CD4-positive, alpha-beta memory T cell (primary cell): ENCODE measurements at regions not wholly inside any gene's neighbourhood (a gene's known extent, or its start where the extent isn't known, plus 50 kb on each side); places are given as distances from the start of the nearest gene placed in this dataset.

Experiments used
- CTCF ChIA-PET: fragments of 350-600 bp; sonication (Branson Sonifier 250); formaldehyde crosslinking; loops from one replicate; lab custom pipeline; 2021; ENCODE audit warnings: inconsistent platforms; ENCODE audit not compliant: partially characterized antibody; lab: Charles Lee
- POLR2A ChIA-PET: fragments of 350-600 bp; sonication (Branson Sonifier 250); formaldehyde crosslinking; loops from one replicate; lab custom pipeline; 2021; ENCODE audit not compliant: partially characterized antibody; lab: Charles Lee
- DNase-seq, 5 donors: peaks; one replicate each; pipeline versions ENCODE4 v3.0.0 to v3.0.0-alpha.2; 2020 to 2022; ENCODE audit warnings: mixed read lengths in 1 of 5
- H3K27ac ChIP-seq: one replicate; pipeline ENCODE4 v1.7.0; 2013; ENCODE audit warnings: low read depth, low read length
- H3K27me3 ChIP-seq: 2 replicates; pipeline ENCODE4 v1.7.0; 2013; ENCODE audit warnings: mild to moderate bottlenecking, low read length, moderate library complexity; ENCODE audit not compliant: insufficient read depth
- H3K36me3 ChIP-seq: 2 replicates; pipeline ENCODE4 v1.7.0; 2013; ENCODE audit warnings: mild to moderate bottlenecking, low read length, moderate library complexity; ENCODE audit not compliant: insufficient read depth
- H3K4me1 ChIP-seq: 2 replicates; pipeline ENCODE4 v1.7.0; 2013; ENCODE audit warnings: mild to moderate bottlenecking, low read length, moderate library complexity; ENCODE audit not compliant: insufficient read depth
- H3K4me3 ChIP-seq, 2 donors: one replicate each; pipeline ENCODE4 v1.7.0; 2013; ENCODE audit warnings: low read length in 2 of 2, mild to moderate bottlenecking in 1 of 2
- H3K9me3 ChIP-seq, 2 donors: one replicate each; pipeline ENCODE4 v1.7.0; 2013; ENCODE audit warnings: low read length in 2 of 2, control low read depth in 1 of 2; ENCODE audit not compliant: control insufficient read depth in 1 of 2
- H3K27ac Mint-ChIP-seq, 7 donors: one replicate each; pipeline ENCODE4 v1.8.0; 2020 to 2021; ENCODE audit warnings: mixed read lengths in 7 of 7, mild to moderate bottlenecking in 6 of 7, inconsistent platforms in 3 of 7, moderate library complexity in 3 of 7
- H3K27me3 Mint-ChIP-seq, 2 donors: one replicate each; pipeline ENCODE4 v1.8.0; 2020 to 2021; ENCODE audit warnings: mixed read lengths in 2 of 2
- H3K36me3 Mint-ChIP-seq, 2 donors: one replicate each; pipeline ENCODE4 v1.8.0; 2020 to 2021; ENCODE audit warnings: mixed read lengths in 2 of 2, inconsistent platforms in 1 of 2, mild to moderate bottlenecking in 1 of 2
- H3K4me1 Mint-ChIP-seq, 4 donors: one replicate each; pipeline ENCODE4 v1.8.0; 2020 to 2021; ENCODE audit warnings: mixed read lengths in 4 of 4, mild to moderate bottlenecking in 1 of 4
- H3K4me3 Mint-ChIP-seq, 8 donors: one replicate each; pipeline ENCODE4 v1.8.0; 2020 to 2021; ENCODE audit warnings: mixed read lengths in 8 of 8, mild to moderate bottlenecking in 7 of 8, moderate library complexity in 6 of 8, inconsistent platforms in 3 of 8
- H3K9me3 Mint-ChIP-seq, 8 donors: one replicate each; pipeline ENCODE4 v1.8.0; 2020 to 2021; ENCODE audit warnings: mixed read lengths in 8 of 8, mild to moderate bottlenecking in 5 of 8, inconsistent platforms in 3 of 8, moderate library complexity in 1 of 8
- intact Hi-C: fragments of 100-400 bp; cut with micrococcal nuclease; formaldehyde crosslinking; loops from one replicate; pipeline ENCODE4 v1.15.1; 2023

DNA sequence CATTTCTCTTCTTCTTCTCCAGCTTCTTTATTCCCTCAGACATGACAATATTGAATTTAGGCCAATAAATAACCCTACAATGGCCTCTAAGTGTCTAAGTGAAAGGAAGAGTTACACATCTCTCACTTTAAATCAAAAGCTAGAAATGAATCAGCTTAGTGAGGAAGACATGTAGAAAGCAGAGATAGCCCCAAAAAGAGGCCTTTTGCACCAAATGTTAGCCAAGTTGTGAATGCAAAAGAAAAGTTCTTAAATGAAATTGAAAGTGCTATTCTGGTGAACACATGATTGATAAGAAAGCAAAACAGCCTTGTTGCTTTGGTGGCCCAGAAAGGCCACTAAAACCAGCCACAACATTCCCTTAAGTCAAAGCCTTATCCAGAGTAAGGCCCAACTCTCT is 146.2 kb upstream of the HHIP start:
- no peaks in the 10 kb centered on the region for H3K36me3 ChIP-seq
- POLR2A ChIA-PET: no interaction called here

DNA sequence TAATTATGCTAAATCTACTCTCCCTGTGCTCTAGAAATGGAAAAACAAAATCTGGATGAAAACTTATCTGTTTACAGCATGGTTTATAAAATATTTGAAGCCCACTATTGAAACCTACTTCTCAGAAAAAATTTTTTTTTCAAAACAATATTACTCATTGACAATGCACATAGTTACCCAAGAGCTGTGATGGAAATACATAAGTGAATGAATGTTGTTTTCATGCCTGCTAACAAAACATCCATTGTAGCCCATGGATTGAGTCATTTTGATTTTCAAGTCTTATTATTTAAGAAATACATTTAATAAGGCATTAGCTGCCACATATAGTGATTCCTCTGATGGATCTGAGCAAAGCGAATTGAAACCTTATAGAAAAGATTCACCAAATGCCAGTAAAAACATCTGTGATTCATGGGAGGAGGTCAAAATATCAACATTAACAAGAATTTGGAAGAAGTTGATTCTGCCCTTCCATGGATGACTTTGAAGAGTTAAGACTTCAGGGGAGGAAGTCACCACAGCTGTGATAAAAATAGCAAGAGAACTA is 144.7 kb upstream of the HHIP start:
- no peak overlapping the region for H3K27ac Mint-ChIP-seq
- H3K27me3 ChIP-seq: no peaks in the 10 kb centered on the region
- intact Hi-C loops: no loop called here
- H3K4me1 ChIP-seq: no peaks in the 10 kb centered on the region
- peaks cover 0 to 2% of the 10 kb centered on the region in 2 donors for H3K27me3 Mint-ChIP-seq
- no peak overlapping the region for H3K4me3 ChIP-seq
- POLR2A ChIA-PET: no interaction called here
- no peaks in the 10 kb centered on the region for H3K9me3 ChIP-seq
- H3K36me3 Mint-ChIP-seq: no peaks in the 10 kb centered on the region
- DNase-seq: no peak
- no peaks in the 10 kb centered on the region for H3K4me1 Mint-ChIP-seq
- no peak overlapping the region for H3K27ac ChIP-seq
- H3K36me3 ChIP-seq: no peaks in the 10 kb centered on the region
- peaks cover 0 to 7% (median 0%) of the 10 kb centered on the region in 8 donors for H3K9me3 Mint-ChIP-seq
- CTCF ChIA-PET: no interaction called here
- no peak overlapping the region for H3K4me3 Mint-ChIP-seq

More for the DNA sequence above, 146.2 kb upstream of the HHIP start:
- Mint-ChIP-seq H3K27me3 (no peaks in the 10 kb centered on the region), H3K4me1 (no peaks in the 10 kb centered on the region), H3K36me3 (no peaks in the 10 kb centered on the region), H3K27ac (no peak overlapping the region), H3K9me3 (peaks cover 0 to 3% (median 0%) of the 10 kb centered on the region in 8 donors), H3K4me3 (no peak overlapping the region)
- Histone ChIP-seq H3K27me3 (no peaks in the 10 kb centered on the region), H3K27ac (no peak overlapping the region), H3K4me3 (no peak overlapping the region), H3K9me3 (no peaks in the 10 kb centered on the region), H3K4me1 (no peaks in the 10 kb centered on the region)
- CTCF ChIA-PET: no interaction called here
- intact Hi-C loops: no loop called here
- no peak for DNase-seq

DNA sequence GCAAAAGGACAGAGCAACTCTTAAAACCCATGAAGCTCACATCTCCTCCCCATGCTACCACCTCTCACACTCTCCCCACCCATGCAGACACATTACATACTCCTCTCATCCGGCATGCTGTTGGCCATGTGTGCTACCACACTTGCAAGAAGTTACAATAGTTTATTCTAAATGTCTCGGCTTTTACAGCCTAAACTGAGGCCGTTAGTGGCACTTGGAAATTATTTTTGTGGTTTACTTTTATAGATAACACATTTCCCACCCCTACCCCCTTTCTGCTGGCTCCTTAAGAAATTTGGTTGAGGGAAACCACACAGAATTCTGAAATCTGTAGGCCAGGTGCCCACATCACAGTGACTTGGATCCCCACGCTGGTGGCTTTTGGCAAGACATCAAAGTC is 141.1 kb upstream of the HHIP start:
- POLR2A ChIA-PET: no interaction called here

DNA sequence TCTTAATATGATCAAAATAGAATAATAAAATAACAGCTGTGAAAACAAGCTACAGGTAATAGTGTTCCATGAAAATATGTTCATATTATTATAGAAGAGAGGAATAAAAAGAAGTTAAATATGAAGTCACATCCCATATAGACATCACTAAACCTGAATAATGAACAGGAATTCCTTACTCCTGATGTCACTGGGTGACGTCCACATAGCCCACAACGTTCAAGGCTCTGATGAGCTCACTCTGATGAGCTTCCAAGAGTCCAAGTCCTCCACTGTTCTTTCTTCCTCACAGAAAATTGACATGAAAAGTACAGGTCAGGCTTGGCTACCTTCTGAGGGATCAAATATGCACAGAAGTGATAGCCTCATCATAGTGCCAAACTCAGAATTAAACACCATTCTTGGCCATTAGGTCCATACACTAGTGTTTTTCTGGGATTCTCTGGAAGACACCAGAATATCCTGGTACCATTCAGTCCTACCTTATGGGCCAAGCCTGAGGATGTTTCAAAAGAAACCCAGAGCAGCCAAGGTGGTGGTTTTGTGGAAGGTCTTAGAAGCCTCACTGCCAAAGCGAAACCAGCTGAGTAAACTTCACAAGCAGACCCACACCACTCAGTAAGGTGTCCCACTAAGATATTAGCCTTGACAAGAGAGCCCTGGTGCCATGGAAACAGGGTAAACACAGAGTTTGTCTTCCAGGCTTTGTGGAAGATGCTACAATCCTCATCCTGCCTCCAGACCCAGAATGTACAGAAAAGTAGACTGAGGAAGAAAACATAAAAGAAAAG is 138.4 kb upstream of the HHIP start:
- Histone ChIP-seq H3K4me1 (no peaks in the 10 kb centered on the region), H3K4me3 (no peak overlapping the region), H3K36me3 (no peaks in the 10 kb centered on the region), H3K27ac (no peak overlapping the region), H3K27me3 (no peaks in the 10 kb centered on the region), H3K9me3 (no peaks in the 10 kb centered on the region)
- no peaks in the 10 kb centered on the region for H3K36me3 Mint-ChIP-seq
- POLR2A ChIA-PET: no interaction called here
- no peak overlapping the region for H3K4me3 Mint-ChIP-seq
- H3K27me3 Mint-ChIP-seq: peaks cover 0 to 3% of the 10 kb centered on the region in 2 donors
- no peak for DNase-seq
- H3K9me3 Mint-ChIP-seq: peaks cover 0 to 7% (median under 1%) of the 10 kb centered on the region in 8 donors
- CTCF ChIA-PET: no interaction called here
- intact Hi-C loops: no loop called here
- no peaks in the 10 kb centered on the region for H3K4me1 Mint-ChIP-seq
- no peak overlapping the region for H3K27ac Mint-ChIP-seq

More for the DNA sequence above, 141.1 kb upstream of the HHIP start:
- H3K36me3 Mint-ChIP-seq: no peaks in the 10 kb centered on the region
- H3K27ac Mint-ChIP-seq: no peak overlapping the region
- H3K9me3 Mint-ChIP-seq: peaks cover 0 to 7% (median under 1%) of the 10 kb centered on the region in 8 donors
- no peaks in the 10 kb centered on the region for H3K4me1 ChIP-seq
- intact Hi-C loops: no loop called here
- no peaks in the 10 kb centered on the region for H3K9me3 ChIP-seq
- no peaks in the 10 kb centered on the region for H3K36me3 ChIP-seq
- no peak overlapping the region for H3K4me3 ChIP-seq
- no peaks in the 10 kb centered on the region for H3K27me3 ChIP-seq
- no peak overlapping the region for H3K27ac ChIP-seq
- H3K4me3 Mint-ChIP-seq: no peak overlapping the region
- no peaks in the 10 kb centered on the region for H3K4me1 Mint-ChIP-seq
- no peak for DNase-seq
- CTCF ChIA-PET: no interaction called here
- peaks cover 0 to 3% of the 10 kb centered on the region in 2 donors for H3K27me3 Mint-ChIP-seq

DNA sequence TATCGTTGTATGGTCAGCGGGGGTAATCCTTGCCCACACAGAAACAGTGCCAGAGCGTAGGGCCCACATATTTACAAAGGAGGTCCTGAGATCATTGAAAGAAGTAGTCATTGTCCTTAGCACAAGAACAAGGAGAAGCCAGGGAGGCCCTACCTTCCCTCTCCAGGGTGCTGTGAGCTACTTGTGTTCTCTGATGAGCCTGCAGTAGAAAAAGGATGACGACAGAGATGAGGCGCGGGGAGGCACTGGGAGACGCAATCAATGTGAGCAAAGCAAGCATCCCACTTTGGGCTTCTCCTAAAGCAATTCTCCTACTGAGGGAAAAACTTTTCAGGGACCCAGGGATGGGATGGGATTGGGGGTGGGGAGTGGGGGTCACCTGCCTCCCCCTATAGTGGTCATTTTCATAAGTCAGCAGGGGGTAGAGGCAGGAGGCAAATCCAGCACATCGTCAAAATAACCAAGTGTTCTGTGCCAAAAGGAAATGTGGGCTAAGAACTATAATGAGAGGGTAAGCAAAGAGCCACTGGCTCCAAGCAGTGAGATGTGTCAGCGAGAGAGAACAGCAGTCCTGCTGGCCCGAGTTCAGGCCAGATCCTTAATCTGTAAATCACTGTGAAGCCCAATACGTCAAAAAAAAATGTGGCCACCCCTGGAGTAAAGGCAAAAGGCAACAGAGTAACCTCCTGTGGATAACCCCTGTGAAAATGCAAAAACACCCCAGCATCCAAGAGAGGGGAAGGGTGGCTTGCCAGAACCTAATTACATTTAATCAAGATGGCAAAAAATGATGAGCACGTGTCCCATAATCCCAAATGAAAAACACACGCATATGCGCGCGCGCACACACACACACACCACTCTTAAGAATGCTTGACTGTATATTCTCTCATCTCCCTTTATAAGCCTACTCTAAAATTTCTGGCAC is 136.6 kb upstream of the HHIP start:
- Histone ChIP-seq H3K9me3 (no peaks in the 10 kb centered on the region), H3K27me3 (no peaks in the 10 kb centered on the region), H3K4me3 (no peak overlapping the region), H3K4me1 (no peaks in the 10 kb centered on the region), H3K36me3 (no peaks in the 10 kb centered on the region), H3K27ac (no peak overlapping the region)
- Mint-ChIP-seq H3K4me3 (no peak overlapping the region), H3K4me1 (no peaks in the 10 kb centered on the region), H3K27me3 (peaks cover 0 to 3% of the 10 kb centered on the region in 2 donors), H3K27ac (peak overlapping the region in 1 of 7 donors; percentile 31), H3K9me3 (peaks cover 0 to 4% (median under 1%) of the 10 kb centered on the region in 8 donors), H3K36me3 (no peaks in the 10 kb centered on the region)
- intact Hi-C loops: no loop called here
- POLR2A ChIA-PET: no interaction called here
- CTCF ChIA-PET: no interaction called here
- no peak for DNase-seq

DNA sequence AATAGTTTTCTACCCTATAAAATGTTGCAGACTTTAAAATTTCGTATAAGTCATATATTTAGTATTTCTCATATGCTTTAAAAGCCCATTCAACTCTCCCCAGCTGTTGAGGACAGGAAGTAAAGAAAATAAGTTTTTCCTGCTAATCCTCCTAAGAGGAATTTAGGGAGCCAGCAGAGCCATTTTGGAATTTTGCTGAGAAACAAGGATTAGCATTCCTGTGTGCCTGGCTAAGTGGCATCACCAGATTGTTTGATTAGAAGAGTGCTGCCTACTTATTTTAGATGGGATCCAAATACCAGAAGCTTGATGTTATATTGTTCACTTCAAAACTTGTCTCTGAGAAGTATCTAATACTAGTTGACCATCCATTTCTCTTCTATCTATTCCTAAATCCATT is 131.2 kb upstream of the HHIP start:
- Histone ChIP-seq H3K4me1 (no peaks in the 10 kb centered on the region), H3K36me3 (no peaks in the 10 kb centered on the region), H3K9me3 (no peaks in the 10 kb centered on the region), H3K27me3 (no peaks in the 10 kb centered on the region), H3K27ac (no peak overlapping the region), H3K4me3 (no peak overlapping the region)
- intact Hi-C loops: no loop called here
- ChIA-PET CTCF (no interaction called here), POLR2A (no interaction called here)
- DNase-seq: no peak
- no peak overlapping the region for H3K27ac Mint-ChIP-seq
- H3K4me1 Mint-ChIP-seq: no peaks in the 10 kb centered on the region
- peaks cover 0 to 4% (median under 1%) of the 10 kb centered on the region in 8 donors for H3K9me3 Mint-ChIP-seq
- no peak overlapping the region for H3K4me3 Mint-ChIP-seq
- H3K36me3 Mint-ChIP-seq: no peaks in the 10 kb centered on the region
- H3K27me3 Mint-ChIP-seq: no peaks in the 10 kb centered on the region
